Panc1 (cell line): ENCODE measurements at regions not wholly inside any gene's neighbourhood (a gene's known extent, or its start where the extent isn't known, plus 50 kb on each side); places are given as distances from the start of the nearest gene placed in this dataset.

Experiments
- POLR2AphosphoS5 ChIP-seq: IDR thresholded peaks from 2 replicates; pipeline ENCODE4 v1.6.1; 2012; ENCODE audit warnings: mild to moderate bottlenecking, low read depth, low read length, moderate library complexity
- REST ChIP-seq, 2 experiments: IDR thresholded peaks; 2 replicates each; pipeline ENCODE4 v1.6.1; 2011 to 2012; ENCODE audit warnings: low read depth in 2 of 2, control low read depth in 1 of 2, low read length in 1 of 2, mild to moderate bottlenecking in 1 of 2, moderate library complexity in 1 of 2; ENCODE audit not compliant: insufficient read depth in 1 of 2

DNA sequence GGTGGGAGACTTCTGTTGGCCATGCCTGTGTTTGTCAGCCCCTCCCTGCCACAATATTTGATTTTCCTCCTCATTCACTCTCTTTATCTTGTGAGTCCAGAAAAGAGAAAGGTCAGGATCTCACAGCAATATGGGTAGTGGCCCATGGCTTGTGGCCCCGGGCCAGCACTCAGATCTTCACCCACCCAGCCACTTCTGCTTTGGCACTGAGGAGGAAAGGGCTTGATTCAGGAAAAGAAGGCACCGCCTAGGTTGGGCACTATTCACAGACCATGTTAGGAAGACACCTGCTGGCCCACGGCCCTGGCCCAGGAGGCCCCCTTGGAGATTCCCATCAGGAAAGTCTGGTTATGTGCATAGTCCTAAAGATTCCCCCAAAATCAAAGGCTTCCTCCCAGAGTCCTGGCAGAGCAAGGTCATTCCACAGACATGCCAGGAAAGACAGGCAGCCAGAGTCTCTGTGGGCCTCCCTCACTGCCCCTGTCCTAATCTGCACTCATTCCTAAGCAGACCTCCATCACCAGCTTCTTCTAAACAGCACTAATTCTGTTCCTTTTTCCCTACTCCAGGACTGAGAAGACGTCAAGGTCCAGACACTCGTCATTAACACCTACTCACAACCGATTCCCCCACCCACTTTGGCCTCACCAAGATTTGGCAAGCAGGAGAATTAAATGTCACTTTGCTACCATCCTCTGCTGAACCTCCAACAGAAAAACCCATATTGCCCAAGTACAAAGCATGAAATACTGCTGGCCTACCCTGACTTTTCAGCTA lies 179.3 kb downstream of the DEPDC1B start:
- TF ChIP-seq REST (IDR thresholded peaks at IDR 0.05; ENCODE audit: insufficient read depth in 1 of 2, low read depth in 2 of 2, low read length in 1 of 2) (no peak), POLR2AphosphoS5 (no peak)
